ENCODE measurements at regions not wholly inside any gene's neighbourhood (a gene's known extent, or its start where the extent isn't known, plus 50 kb on each side); places are given as distances from the start of the nearest gene placed in this dataset.

- no peak for TF ChIP-seq EZH2 (IDR thresholded peaks at IDR 0.05)
- TF ChIP-seq CTCF (IDR thresholded peaks at IDR 0.05), result no peak
These were observed 131.4 kb upstream of the MAN2A1 start for GRCh38 chr5:109558364-109558763.
